ENCODE measurements at regions not wholly inside any gene's neighbourhood (a gene's known extent, or its start where the extent isn't known, plus 50 kb on each side); places are given as distances from the start of the nearest gene placed in this dataset.
"Not testable (repeated sequence)": the region's sequence is repeated elsewhere in the genome, so short reads cannot be mapped to it uniquely, and the experiment has no call there.

DNA sequence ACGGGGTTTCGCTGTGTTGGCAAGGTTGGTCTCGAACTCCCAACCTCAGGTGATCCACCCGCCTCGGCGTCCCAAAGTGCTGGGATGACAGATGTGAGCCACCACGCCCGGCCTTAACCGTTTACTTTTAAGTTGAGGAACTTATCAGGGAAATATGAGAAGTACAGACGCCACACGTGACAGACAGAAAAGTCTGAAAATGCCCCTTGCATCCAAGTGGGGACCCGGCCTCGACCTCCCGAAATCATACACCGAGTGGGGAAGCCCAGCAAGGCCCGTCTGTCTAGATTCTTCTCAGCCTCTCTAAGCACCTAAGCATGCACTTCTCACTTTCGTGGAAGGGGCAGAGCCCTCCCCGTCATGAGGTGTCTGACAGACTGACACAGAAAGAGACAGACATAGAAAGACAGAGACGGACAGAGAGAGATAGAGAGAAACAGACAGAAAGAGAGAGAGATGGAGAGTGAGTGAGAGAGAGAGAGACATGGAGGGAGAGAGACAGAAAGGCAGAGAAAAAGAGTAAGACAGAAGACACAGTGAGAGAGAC lies 107.3 kb upstream of the ANKRD30BL start (continued):
- TF ChIP-seq SMC3 (IDR thresholded peaks at IDR 0.05; ENCODE audit: low read depth, low read length), result no peak

DNA sequence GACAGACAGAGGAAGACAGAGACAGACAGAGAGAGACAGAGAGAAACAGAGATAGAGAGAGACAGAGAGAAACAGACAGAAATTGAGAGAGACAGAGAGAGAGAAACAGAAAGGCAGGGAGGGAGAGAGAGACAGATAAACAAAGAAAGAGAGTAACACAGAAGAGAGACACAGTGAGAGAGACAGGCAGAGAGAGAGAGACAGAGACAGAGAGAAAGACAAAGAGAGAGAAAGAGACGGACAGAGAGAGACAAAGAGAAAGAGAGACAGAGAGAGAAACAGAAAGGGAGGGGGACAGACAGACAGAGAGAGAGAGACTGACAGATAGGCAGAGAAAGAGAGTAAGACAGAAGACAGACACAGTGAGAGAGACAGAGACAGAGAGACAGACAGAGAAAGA lies 108.5 kb upstream of the ANKRD30BL start:
- Histone ChIP-seq H3K9me3 (no peaks in the 10 kb centered on the region), H3F3A (replicated peaks; ENCODE audit: insufficient read depth) (no peaks in the 10 kb centered on the region), H2AFZ (ENCODE audit: low read depth) (no peak overlapping the region), H3K79me2 (ENCODE audit: insufficient read depth) (no peaks in the 10 kb centered on the region), H3K9me2 (no peaks in the 10 kb centered on the region), H3K27me3 (ENCODE audit: insufficient read depth) (peaks cover 4% of the 10 kb centered on the region; the same call in 1 of the 2 replicates), H3K4me2 (no peak overlapping the region), H3K4me1 (ENCODE audit: control insufficient read depth in 1 of 2, insufficient read depth in 2 of 2, low read depth in 1 of 2, low read length in 1 of 2) (no peaks in the 10 kb centered on the region), H3K36me3 (replicated peaks in 1 of 2; ENCODE audit: control insufficient read depth in 1 of 2, insufficient read depth in 2 of 2, low read length in 1 of 2) (no peaks in the 10 kb centered on the region), H3K9ac (no peak overlapping the region), H4K20me1 (ENCODE audit: insufficient read depth) (no peaks in the 10 kb centered on the region), H3K27ac (ENCODE audit: low read depth in 2 of 2, low read length in 1 of 2) (no peak overlapping the region), H3K4me3 (ENCODE audit: low read depth in 2 of 2, low read length in 1 of 2) (no peak overlapping the region)
- DNase-seq, result no peak
- ChIA-PET CTCF (no interaction called here), POLR2A (no interaction called here)
- TF ChIP-seq JUND (IDR thresholded peaks at IDR 0.05), result no peak
- WGBS (ENCODE audit: low lambda C conversion rate), result 29% methylated on average over 1 of the region's 1 CpG

DNA sequence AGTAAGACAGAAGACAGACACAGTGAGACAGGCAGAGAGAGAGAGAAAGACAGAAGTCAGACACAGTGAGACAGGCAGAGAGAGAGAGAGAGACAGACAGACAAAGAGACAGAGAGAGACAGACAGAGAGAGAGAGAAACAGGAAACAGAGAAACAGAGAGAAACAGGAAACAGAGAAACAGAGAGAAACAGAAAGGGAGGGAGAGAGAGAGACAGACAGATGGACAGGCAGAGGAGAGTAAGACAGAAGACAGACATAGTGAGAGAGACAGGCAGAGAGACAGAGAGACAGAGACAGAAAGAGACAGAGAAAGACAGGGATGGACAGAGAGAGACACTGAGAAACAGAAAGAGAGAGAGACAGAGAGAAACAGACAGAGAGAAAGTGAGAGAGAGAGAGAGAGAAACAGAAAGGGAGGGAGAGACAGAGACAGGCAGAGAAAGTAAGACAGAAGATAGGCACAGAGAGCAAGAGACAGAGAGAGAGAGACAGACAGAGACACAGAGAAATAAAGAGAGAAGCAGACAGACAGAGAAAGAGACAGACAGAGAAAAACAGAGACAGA lies 109.3 kb upstream of the ANKRD30BL start:
- no peak overlapping the region for H3K9ac ChIP-seq
- no peaks in the 10 kb centered on the region for H3K4me1 ChIP-seq (ENCODE audit: control insufficient read depth in 1 of 2, insufficient read depth in 2 of 2, low read depth in 1 of 2, low read length in 1 of 2)
- H3K4me3 ChIP-seq (ENCODE audit: low read depth in 2 of 2, low read length in 1 of 2), result no peak overlapping the region
- no peaks in the 10 kb centered on the region for H3F3A ChIP-seq (replicated peaks; ENCODE audit: insufficient read depth)
- CTCF ChIA-PET, result no interaction called here
- H3K4me2 ChIP-seq, result no peak overlapping the region
- POLR2A ChIA-PET, result no interaction called here
- no peak for DNase-seq
- no peaks in the 10 kb centered on the region for H3K9me2 ChIP-seq
- no peaks in the 10 kb centered on the region for H3K9me3 ChIP-seq
- no peaks in the 10 kb centered on the region for H3K36me3 ChIP-seq (replicated peaks in 1 of 2; ENCODE audit: control insufficient read depth in 1 of 2, insufficient read depth in 2 of 2, low read length in 1 of 2)
- 0 out of 2 replicates have a peak overlapping the region, but pooled peaks have one; percentile 11 for H2AFZ ChIP-seq (ENCODE audit: low read depth)
- no peak overlapping the region for H3K27ac ChIP-seq (ENCODE audit: low read depth in 2 of 2, low read length in 1 of 2)
- no peaks in the 10 kb centered on the region for H4K20me1 ChIP-seq (ENCODE audit: insufficient read depth)
- TF ChIP-seq JUND (IDR thresholded peaks at IDR 0.05), result no peak
- TF ChIP-seq FOXJ3 (CRISPR knock-in tag; IDR thresholded peaks at IDR 0.05), result no peak
- no peak for TF ChIP-seq MXI1 (IDR thresholded peaks at IDR 0.05; ENCODE audit: low read depth, low read length)
- TF ChIP-seq TEAD4 (IDR thresholded peaks at IDR 0.05; ENCODE audit: borderline replicate concordance, insufficient read depth), result no peak
- no peak for TF ChIP-seq FOXM1 (IDR thresholded peaks at IDR 0.05; ENCODE audit: low read depth)
- no peak for TF ChIP-seq RFX5 (IDR thresholded peaks at IDR 0.05; ENCODE audit: low read length)
- TF ChIP-seq, protein P1, sequence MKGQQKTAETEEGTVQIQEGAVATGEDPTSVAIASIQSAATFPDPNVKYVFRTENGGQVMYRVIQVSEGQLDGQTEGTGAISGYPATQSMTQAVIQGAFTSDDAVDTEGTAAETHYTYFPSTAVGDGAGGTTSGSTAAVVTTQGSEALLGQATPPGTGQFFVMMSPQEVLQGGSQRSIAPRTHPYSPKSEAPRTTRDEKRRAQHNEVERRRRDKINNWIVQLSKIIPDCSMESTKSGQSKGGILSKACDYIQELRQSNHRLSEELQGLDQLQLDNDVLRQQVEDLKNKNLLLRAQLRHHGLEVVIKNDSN (IDR thresholded peaks at IDR 0.05; ENCODE audit: borderline replicate concordance, low read depth), result no peak
- TF ChIP-seq MEF2A (IDR thresholded peaks at IDR 0.05; ENCODE audit: borderline replicate concordance, low read depth), result no peak
- no peak for TF ChIP-seq GATA2 (CRISPR knock-in tag; IDR thresholded peaks at IDR 0.05)
- no peak for TF ChIP-seq SIN3A (IDR thresholded peaks at IDR 0.05; ENCODE audit: borderline replicate concordance, low read depth, low read length)
- no peak for TF ChIP-seq EP300 (IDR thresholded peaks at IDR 0.05; ENCODE audit: borderline replicate concordance in 1 of 2, low read depth in 1 of 2, low read length in 1 of 2)
- no peak for TF ChIP-seq NFIC (IDR thresholded peaks at IDR 0.05; ENCODE audit: borderline replicate concordance)
- no peak for TF ChIP-seq CHD2 (IDR thresholded peaks at IDR 0.05; ENCODE audit: low read length, partially characterized antibody)
- no peak for TF ChIP-seq NRF1 (IDR thresholded peaks at IDR 0.05; ENCODE audit: low read depth, low read length)
- no peak for TF ChIP-seq POLR2AphosphoS5 (IDR thresholded peaks at IDR 0.05; ENCODE audit: low read depth, low read length)
- TF ChIP-seq ELF1 (IDR thresholded peaks at IDR 0.05), result no peak
- TF ChIP-seq FOSL2 (IDR thresholded peaks at IDR 0.05; ENCODE audit: borderline replicate concordance, low read depth), result no peak
- no peak for TF ChIP-seq RXRA (IDR thresholded peaks at IDR 0.05; ENCODE audit: borderline replicate concordance, low read depth)
- no peak for TF ChIP-seq TCF12 (IDR thresholded peaks at IDR 0.05)
- TF ChIP-seq, protein P2, sequence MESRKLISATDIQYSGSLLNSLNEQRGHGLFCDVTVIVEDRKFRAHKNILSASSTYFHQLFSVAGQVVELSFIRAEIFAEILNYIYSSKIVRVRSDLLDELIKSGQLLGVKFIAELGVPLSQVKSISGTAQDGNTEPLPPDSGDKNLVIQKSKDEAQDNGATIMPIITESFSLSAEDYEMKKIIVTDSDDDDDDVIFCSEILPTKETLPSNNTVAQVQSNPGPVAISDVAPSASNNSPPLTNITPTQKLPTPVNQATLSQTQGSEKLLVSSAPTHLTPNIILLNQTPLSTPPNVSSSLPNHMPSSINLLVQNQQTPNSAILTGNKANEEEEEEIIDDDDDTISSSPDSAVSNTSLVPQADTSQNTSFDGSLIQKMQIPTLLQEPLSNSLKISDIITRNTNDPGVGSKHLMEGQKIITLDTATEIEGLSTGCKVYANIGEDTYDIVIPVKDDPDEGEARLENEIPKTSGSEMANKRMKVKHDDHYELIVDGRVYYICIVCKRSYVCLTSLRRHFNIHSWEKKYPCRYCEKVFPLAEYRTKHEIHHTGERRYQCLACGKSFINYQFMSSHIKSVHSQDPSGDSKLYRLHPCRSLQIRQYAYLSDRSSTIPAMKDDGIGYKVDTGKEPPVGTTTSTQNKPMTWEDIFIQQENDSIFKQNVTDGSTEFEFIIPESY (IDR thresholded peaks at IDR 0.05; ENCODE audit: borderline replicate concordance, low read depth), result no peak
- H3K27me3 ChIP-seq (ENCODE audit: insufficient read depth), result peaks cover 4% of the 10 kb centered on the region; the same call in 1 of the 2 replicates
- H3K79me2 ChIP-seq (ENCODE audit: insufficient read depth), result no peaks in the 10 kb centered on the region

DNA sequence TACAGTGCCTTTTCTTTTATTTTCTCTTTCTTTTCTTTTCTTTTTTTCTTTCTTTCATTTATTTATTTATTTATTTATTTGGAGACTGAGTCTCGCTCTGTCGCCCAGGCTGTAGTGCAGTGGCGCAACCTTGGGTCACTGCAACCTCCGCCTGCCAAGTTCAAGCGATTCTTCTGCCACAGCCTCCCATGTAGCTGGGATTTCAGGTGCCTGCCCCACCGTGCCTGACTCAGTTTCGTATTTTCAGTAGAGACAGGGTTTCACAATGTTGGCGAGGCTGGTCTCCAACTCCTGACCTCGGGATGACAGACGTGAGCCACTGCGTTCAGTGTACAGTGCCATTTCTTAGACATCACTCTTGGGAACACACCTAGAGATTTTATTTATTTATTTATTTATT lies 110.0 kb upstream of the ANKRD30BL start:
- WGBS (ENCODE audit: low lambda C conversion rate), result 81% methylated on average over 11 of the region's 11 CpGs
- DNase-seq, result not testable (repeated sequence)

More for the DNA sequence above, 110.0 kb upstream of the ANKRD30BL start:
- H3K27ac ChIP-seq (ENCODE audit: low read depth in 2 of 2, low read length in 1 of 2); H3K27me3 ChIP-seq (ENCODE audit: insufficient read depth); H3K79me2 ChIP-seq (ENCODE audit: insufficient read depth); POLR2A ChIA-PET; H4K20me1 ChIP-seq (ENCODE audit: insufficient read depth); H3K9me2 ChIP-seq; H3K9ac ChIP-seq; H3K4me3 ChIP-seq (ENCODE audit: low read depth in 2 of 2, low read length in 1 of 2); H3K4me2 ChIP-seq; H2AFZ ChIP-seq (ENCODE audit: low read depth); H3K9me3 ChIP-seq; H3F3A ChIP-seq (replicated peaks; ENCODE audit: insufficient read depth); H3K4me1 ChIP-seq (ENCODE audit: control insufficient read depth in 1 of 2, insufficient read depth in 2 of 2, low read depth in 1 of 2, low read length in 1 of 2); CTCF ChIA-PET; H3K36me3 ChIP-seq (replicated peaks in 1 of 2; ENCODE audit: control insufficient read depth in 1 of 2, insufficient read depth in 2 of 2, low read length in 1 of 2): not testable (repeated sequence)
